ENCODE measurements at regions not wholly inside any gene's neighbourhood (a gene's known extent, or its start where the extent isn't known, plus 50 kb on each side); places are given as distances from the start of the nearest gene placed in this dataset.

- TF ChIP-seq CTCF (IDR thresholded peaks at IDR 0.05): no peak
- H3K4me1 ChIP-seq (ENCODE audit: control insufficient read depth in 1 of 2, insufficient read depth in 1 of 2, low read depth in 1 of 2, low read length in 1 of 2): no peaks in the 10 kb centered on the region
Observed at GRCh38 chr16:50977138-50977537, 173.9 kb downstream of the SALL1 start.

DNA sequence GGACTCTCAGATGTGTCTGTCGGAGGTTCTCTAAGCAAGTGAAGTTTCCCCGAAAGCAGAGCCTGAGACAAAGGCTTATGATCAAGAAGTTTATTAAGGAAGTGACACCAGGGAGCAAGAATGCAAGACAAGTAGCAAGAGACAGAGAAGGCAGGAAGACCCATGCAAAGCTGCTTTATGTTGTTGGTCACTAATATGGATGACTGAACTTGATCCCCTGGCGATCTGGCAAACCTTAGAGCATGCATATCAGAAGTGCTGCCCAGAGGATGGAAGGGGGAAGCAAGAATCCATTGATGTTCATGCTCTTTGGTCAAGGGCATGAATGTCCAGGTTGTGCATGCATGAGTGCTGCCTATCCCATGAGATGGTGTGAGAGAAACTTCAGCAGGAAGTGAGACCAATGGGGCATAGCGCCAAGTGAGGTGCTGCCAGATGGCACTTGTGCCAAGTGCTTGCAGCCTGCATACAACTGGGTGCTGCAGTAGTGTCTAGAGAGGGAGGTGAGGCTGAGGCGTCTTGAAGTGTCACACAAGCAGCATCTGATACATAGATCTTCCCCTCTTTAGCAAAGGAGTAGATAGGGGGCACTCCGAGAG is 176.5 kb downstream of the SALL1 start:
- H3K4me1 ChIP-seq (ENCODE audit: control insufficient read depth in 1 of 2, insufficient read depth in 1 of 2, low read depth in 1 of 2, low read length in 1 of 2): no peaks in the 10 kb centered on the region
- no peak for TF ChIP-seq CTCF (IDR thresholded peaks at IDR 0.05)
- peaks cover 4% of the 10 kb centered on the region for H3K27me3 ChIP-seq
- no peak overlapping the region for H3K27ac ChIP-seq
- H3K9me3 ChIP-seq: no peaks in the 10 kb centered on the region
- H3K36me3 ChIP-seq: no peaks in the 10 kb centered on the region
- no peak overlapping the region for H3K4me3 ChIP-seq (ENCODE audit: low read depth in 1 of 2, low read length in 1 of 2)

More at GRCh38 chr16:50977138-50977537, 173.9 kb downstream of the SALL1 start:
- H3K27me3 ChIP-seq: peaks cover 4% of the 10 kb centered on the region
- H3K27ac ChIP-seq: no peak overlapping the region
- no peak overlapping the region for H3K4me3 ChIP-seq (ENCODE audit: low read depth in 1 of 2, low read length in 1 of 2)
- H3K36me3 ChIP-seq: no peaks in the 10 kb centered on the region
- no peaks in the 10 kb centered on the region for H3K9me3 ChIP-seq

- Histone ChIP-seq H3K9me3 (no peaks in the 10 kb centered on the region), H3K27me3 (peaks cover 4% of the 10 kb centered on the region), H3K4me1 (ENCODE audit: control insufficient read depth in 1 of 2, insufficient read depth in 1 of 2, low read depth in 1 of 2, low read length in 1 of 2) (no peaks in the 10 kb centered on the region), H3K4me3 (ENCODE audit: low read depth in 1 of 2, low read length in 1 of 2) (no peak overlapping the region), H3K27ac (no peak overlapping the region), H3K36me3 (no peaks in the 10 kb centered on the region)
- no peak for TF ChIP-seq CTCF (IDR thresholded peaks at IDR 0.05)
Observed at GRCh38 chr16:50972876-50973275, 178.2 kb downstream of the SALL1 start.

DNA sequence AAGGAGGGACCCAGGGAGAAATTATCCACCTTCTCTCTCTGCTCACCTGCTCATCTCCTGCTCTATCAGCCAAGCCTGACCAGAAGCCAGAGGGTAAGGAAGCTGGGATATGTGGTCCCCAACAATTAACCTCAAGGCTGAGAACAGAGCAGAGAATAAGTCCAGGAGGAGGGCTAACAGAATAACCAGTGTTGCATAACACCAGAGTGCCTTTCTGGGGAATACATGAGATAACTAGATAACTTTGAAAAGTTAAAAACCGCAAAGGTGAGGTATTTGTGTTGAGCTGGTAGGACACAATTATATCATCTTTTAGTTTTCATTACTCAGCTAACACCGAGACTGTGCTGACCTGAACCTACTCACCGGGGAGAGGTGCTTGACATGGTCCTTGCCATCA is 180.8 kb downstream of the SALL1 start:
- H3K27me3 ChIP-seq: no peaks in the 10 kb centered on the region
- no peaks in the 10 kb centered on the region for H3K36me3 ChIP-seq
- H3K9me3 ChIP-seq: no peaks in the 10 kb centered on the region
- no peaks in the 10 kb centered on the region for H3K4me1 ChIP-seq (ENCODE audit: control insufficient read depth in 1 of 2, insufficient read depth in 1 of 2, low read depth in 1 of 2, low read length in 1 of 2)
- H3K27ac ChIP-seq: no peak overlapping the region
- TF ChIP-seq CTCF (IDR thresholded peaks at IDR 0.05): no peak
- no peak overlapping the region for H3K4me3 ChIP-seq (ENCODE audit: low read depth in 1 of 2, low read length in 1 of 2)

GRCh38 chr16:50967827-50968612 is 183.1 kb downstream of the SALL1 start:
- Histone ChIP-seq H3K9me3 (no peaks in the 10 kb centered on the region), H3K27ac (no peak overlapping the region), H3K4me1 (ENCODE audit: control insufficient read depth in 1 of 2, insufficient read depth in 1 of 2, low read depth in 1 of 2, low read length in 1 of 2) (no peaks in the 10 kb centered on the region), H3K4me3 (ENCODE audit: low read depth in 1 of 2, low read length in 1 of 2) (no peak overlapping the region), H3K36me3 (no peaks in the 10 kb centered on the region), H3K27me3 (peaks cover 1% of the 10 kb centered on the region)
- no peak for TF ChIP-seq CTCF (IDR thresholded peaks at IDR 0.05)

All from neutrophil (primary cell).